ENCODE measurements at regions not wholly inside any gene's neighbourhood (a gene's known extent, or its start where the extent isn't known, plus 50 kb on each side); places are given as distances from the start of the nearest gene placed in this dataset.

DNA sequence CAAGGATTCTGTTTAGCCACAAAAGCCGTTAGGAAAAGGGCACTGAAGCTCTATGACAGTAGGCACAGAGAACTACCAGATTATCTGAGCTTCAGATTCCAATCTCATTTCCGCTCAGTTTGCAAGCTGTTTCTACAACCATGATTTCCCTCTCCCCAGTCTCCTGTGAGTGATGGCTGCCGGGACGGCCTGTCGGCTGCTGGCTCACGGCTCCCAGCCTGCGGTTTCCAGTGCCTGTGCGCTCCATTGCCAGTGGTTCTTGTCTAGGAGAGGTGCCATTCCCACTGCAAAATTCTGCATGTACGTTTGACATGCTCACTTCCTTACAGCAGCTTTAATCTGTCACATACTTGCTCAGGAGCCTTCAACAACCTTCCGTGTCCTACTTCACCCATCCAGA lies 429.1 kb upstream of the FRG1 start:
- H3K4me3 ChIP-seq, result no peak overlapping the region
- no peak for DNase-seq
- no peaks in the 10 kb centered on the region for H3K9me3 ChIP-seq
- intact Hi-C loops (cut with DNase I; ENCODE audit: low total_unique reads), result no loop called here
- H3K4me1 ChIP-seq, result no peaks in the 10 kb centered on the region
- H3K27me3 ChIP-seq, result no peaks in the 10 kb centered on the region
- H3K36me3 ChIP-seq, result no peaks in the 10 kb centered on the region
- no peak for TF ChIP-seq CTCF (IDR thresholded peaks at IDR 0.05)
- H3K27ac ChIP-seq, result no peak overlapping the region

DNA sequence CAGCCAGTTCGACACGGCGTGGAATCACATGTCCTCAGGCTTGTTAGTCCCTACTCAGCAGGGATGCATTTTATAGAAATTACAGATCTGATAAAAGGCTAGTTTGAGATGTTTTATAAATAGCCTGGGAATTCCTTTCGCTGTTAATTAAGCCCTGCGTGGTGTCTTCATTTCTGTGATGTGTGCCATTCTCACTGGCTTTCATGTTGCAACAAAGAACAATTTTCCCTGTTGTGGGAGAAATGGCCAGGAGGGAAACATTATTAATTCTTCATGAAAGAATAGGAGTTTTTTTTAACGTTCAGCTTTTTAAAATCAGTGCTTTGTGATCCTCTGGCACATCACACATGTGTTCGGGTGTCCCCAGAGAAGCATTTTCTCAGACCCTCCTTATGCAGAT lies 427.3 kb upstream of the FRG1 start:
- Histone ChIP-seq H3K27ac (no peak overlapping the region), H3K9me3 (no peaks in the 10 kb centered on the region), H3K4me1 (no peaks in the 10 kb centered on the region), H3K27me3 (no peaks in the 10 kb centered on the region), H3K36me3 (no peaks in the 10 kb centered on the region), H3K4me3 (no peak overlapping the region)
- no peak for TF ChIP-seq CTCF (IDR thresholded peaks at IDR 0.05)
- DNase-seq, result no peak
- intact Hi-C loops (cut with DNase I; ENCODE audit: low total_unique reads), result no loop called here

DNA sequence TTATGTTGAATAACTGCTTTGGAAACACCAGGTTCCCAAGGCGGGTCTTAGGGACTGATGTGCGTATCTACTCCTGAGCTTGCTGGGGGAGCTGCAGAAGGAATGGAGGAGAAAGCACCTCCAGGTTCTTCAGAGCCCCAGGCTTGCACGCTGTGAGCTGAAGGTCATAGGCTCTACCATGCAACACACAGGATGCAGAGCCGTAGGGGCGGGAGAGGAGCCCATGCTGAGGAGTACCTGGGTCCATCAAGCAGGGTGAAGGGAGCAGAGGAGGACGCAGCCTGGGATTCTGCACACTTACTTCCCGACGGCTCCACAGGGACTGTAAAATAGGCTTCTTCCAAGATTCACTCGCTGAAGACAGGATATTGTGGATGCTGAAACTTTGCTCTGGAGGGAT lies 426.5 kb upstream of the FRG1 start:
- H3K27me3 ChIP-seq, result no peaks in the 10 kb centered on the region
- DNase-seq, result no peak
- no peak overlapping the region for H3K27ac ChIP-seq
- H3K36me3 ChIP-seq, result no peaks in the 10 kb centered on the region
- TF ChIP-seq CTCF (IDR thresholded peaks at IDR 0.05), result no peak
- intact Hi-C loops (cut with DNase I; ENCODE audit: low total_unique reads), result no loop called here
- H3K9me3 ChIP-seq, result no peaks in the 10 kb centered on the region
- H3K4me1 ChIP-seq, result no peaks in the 10 kb centered on the region
- no peak overlapping the region for H3K4me3 ChIP-seq

GRCh38 chr4:189516902-189517301 lies 423.8 kb upstream of the FRG1 start:
- intact Hi-C loops (cut with DNase I; ENCODE audit: low total_unique reads), result no loop called here
- no peak overlapping the region for H3K4me3 ChIP-seq
- DNase-seq, result no peak

GRCh38 chr4:189519186-189519585 lies 421.5 kb upstream of the FRG1 start:
- Histone ChIP-seq H3K27me3 (no peaks in the 10 kb centered on the region), H3K9me3 (no peaks in the 10 kb centered on the region), H3K36me3 (no peaks in the 10 kb centered on the region), H3K27ac (no peak overlapping the region), H3K4me1 (no peaks in the 10 kb centered on the region), H3K4me3 (no peak overlapping the region)
- intact Hi-C loops (cut with DNase I; ENCODE audit: low total_unique reads), result no loop called here
- DNase-seq, result no peak
- TF ChIP-seq CTCF (IDR thresholded peaks at IDR 0.05), result no peak

More at GRCh38 chr4:189516902-189517301, 423.8 kb upstream of the FRG1 start:
- Histone ChIP-seq H3K27ac (no peak overlapping the region), H3K4me1 (no peaks in the 10 kb centered on the region), H3K27me3 (no peaks in the 10 kb centered on the region), H3K36me3 (no peaks in the 10 kb centered on the region), H3K9me3 (no peaks in the 10 kb centered on the region)
- no peak for TF ChIP-seq CTCF (IDR thresholded peaks at IDR 0.05)

- intact Hi-C loops (cut with DNase I; ENCODE audit: low total_unique reads), result no loop called here
- Histone ChIP-seq H3K36me3 (no peaks in the 10 kb centered on the region), H3K4me1 (no peaks in the 10 kb centered on the region), H3K9me3 (peaks cover 0 to 7% (median 0%) of the 10 kb centered on the region in 3 donors), H3K4me3 (no peak overlapping the region), H3K27me3 (no peaks in the 10 kb centered on the region), H3K27ac (no peak overlapping the region)
- no peak for DNase-seq
- no peak for TF ChIP-seq CTCF (IDR thresholded peaks at IDR 0.05)
These were observed 415.4 kb upstream of the FRG1 start for GRCh38 chr4:189525304-189525703.
